ENCODE measurements at regions not wholly inside any gene's neighbourhood (a gene's known extent, or its start where the extent isn't known, plus 50 kb on each side); places are given as distances from the start of the nearest gene placed in this dataset.

DNA sequence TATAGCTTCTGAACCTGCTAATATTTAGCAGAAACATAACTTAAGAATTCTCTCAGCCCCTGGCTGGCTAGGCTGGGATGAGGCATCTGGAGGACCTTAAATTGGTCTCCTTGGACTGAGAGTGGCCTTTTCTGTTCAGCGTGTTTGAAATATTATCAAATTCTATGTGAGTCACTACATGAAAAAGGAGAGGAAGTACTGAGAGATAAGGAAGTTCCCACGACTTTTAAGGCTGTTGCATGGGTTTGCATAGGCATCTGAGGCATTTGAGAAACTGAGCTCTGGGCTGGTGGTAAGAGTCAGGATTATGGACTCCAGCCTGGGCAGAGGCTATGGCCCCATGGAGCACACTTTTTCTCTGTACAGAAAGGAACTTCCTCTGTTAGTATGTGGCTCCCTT is 816.2 kb upstream of the GRAMD2B start:
- no peaks in the 10 kb centered on the region for H3K4me1 Mint-ChIP-seq
- peaks cover 6% of the 10 kb centered on the region for H3K9me3 Mint-ChIP-seq
- WGBS, 2 experiments (ENCODE audit: insufficient coverage in 1 of 2, insufficient read length in 1 of 2) = 75 to 89% methylated on average over 2 of the region's 2 CpGs
- TF ChIP-seq, protein P1, sequence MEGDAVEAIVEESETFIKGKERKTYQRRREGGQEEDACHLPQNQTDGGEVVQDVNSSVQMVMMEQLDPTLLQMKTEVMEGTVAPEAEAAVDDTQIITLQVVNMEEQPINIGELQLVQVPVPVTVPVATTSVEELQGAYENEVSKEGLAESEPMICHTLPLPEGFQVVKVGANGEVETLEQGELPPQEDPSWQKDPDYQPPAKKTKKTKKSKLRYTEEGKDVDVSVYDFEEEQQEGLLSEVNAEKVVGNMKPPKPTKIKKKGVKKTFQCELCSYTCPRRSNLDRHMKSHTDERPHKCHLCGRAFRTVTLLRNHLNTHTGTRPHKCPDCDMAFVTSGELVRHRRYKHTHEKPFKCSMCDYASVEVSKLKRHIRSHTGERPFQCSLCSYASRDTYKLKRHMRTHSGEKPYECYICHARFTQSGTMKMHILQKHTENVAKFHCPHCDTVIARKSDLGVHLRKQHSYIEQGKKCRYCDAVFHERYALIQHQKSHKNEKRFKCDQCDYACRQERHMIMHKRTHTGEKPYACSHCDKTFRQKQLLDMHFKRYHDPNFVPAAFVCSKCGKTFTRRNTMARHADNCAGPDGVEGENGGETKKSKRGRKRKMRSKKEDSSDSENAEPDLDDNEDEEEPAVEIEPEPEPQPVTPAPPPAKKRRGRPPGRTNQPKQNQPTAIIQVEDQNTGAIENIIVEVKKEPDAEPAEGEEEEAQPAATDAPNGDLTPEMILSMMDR (conservative IDR thresholded peaks at IDR 0.05) = no peak
- H3K4me3 ChIP-seq (ENCODE audit: low read length) = no peak overlapping the region
- no peak for DNase-seq
- H3K27me3 ChIP-seq (ENCODE audit: control insufficient read depth, insufficient read depth, low read length, poor library complexity, severe bottlenecking) = no peaks in the 10 kb centered on the region
- H3K4me3 Mint-ChIP-seq = no peak overlapping the region
- no peak overlapping the region for H3K9ac ChIP-seq (ENCODE audit: extremely low read depth, low read length, poor library complexity, severe bottlenecking)
- H3K36me3 Mint-ChIP-seq (ENCODE audit: low read depth) = no peaks in the 10 kb centered on the region
- H3K4me1 ChIP-seq (ENCODE audit: control insufficient read depth, insufficient read depth, low read length) = no peaks in the 10 kb centered on the region
- H3K27ac ChIP-seq (ENCODE audit: low read depth, low read length) = no peak overlapping the region
- no peaks in the 10 kb centered on the region for H3K36me3 ChIP-seq (ENCODE audit: control insufficient read depth, insufficient read depth, low read length)
- no peaks in the 10 kb centered on the region for H3K27me3 Mint-ChIP-seq (ENCODE audit: insufficient read depth)
- H3K27ac Mint-ChIP-seq = no peak overlapping the region
- H3K9me3 ChIP-seq (ENCODE audit: control insufficient read depth, low read length) = no peaks in the 10 kb centered on the region

GRCh38 chr5:125609011-125609410 is 814.2 kb upstream of the GRAMD2B start:
- Histone ChIP-seq H3K4me3 (ENCODE audit: low read length) (no peak overlapping the region), H3K9ac (ENCODE audit: extremely low read depth, low read length, poor library complexity, severe bottlenecking) (no peak overlapping the region), H3K4me1 (ENCODE audit: control insufficient read depth, insufficient read depth, low read length) (no peaks in the 10 kb centered on the region), H3K27ac (ENCODE audit: low read depth, low read length) (no peak overlapping the region), H3K27me3 (ENCODE audit: control insufficient read depth, insufficient read depth, low read length, poor library complexity, severe bottlenecking) (no peaks in the 10 kb centered on the region), H3K36me3 (ENCODE audit: control insufficient read depth, insufficient read depth, low read length) (no peaks in the 10 kb centered on the region), H3K9me3 (ENCODE audit: control insufficient read depth, low read length) (no peaks in the 10 kb centered on the region)
- Mint-ChIP-seq H3K4me3 (no peak overlapping the region), H3K27ac (no peak overlapping the region), H3K36me3 (ENCODE audit: low read depth) (no peaks in the 10 kb centered on the region), H3K9me3 (peaks cover 6% of the 10 kb centered on the region), H3K27me3 (ENCODE audit: insufficient read depth) (no peaks in the 10 kb centered on the region), H3K4me1 (no peaks in the 10 kb centered on the region)
- 91% methylated on average over 1 of the region's 1 CpG; no CpG with 5 or more reads in 1 of the 2 experiments for WGBS, 2 experiments (ENCODE audit: insufficient coverage in 1 of 2, insufficient read length in 1 of 2)
- TF ChIP-seq, protein P1 (conservative IDR thresholded peaks at IDR 0.05) = no peak
- DNase-seq = no peak

- H3K9me3 ChIP-seq (ENCODE audit: control insufficient read depth, low read length) = no peaks in the 10 kb centered on the region
- H3K4me3 ChIP-seq (ENCODE audit: low read length) = no peak overlapping the region
- TF ChIP-seq, protein P1 (conservative IDR thresholded peaks at IDR 0.05) = no peak
- DNase-seq = no peak
- H3K9ac ChIP-seq (ENCODE audit: extremely low read depth, low read length, poor library complexity, severe bottlenecking) = no peak overlapping the region
- Mint-ChIP-seq H3K9me3 (peaks cover 6% of the 10 kb centered on the region), H3K4me3 (no peak overlapping the region), H3K36me3 (ENCODE audit: low read depth) (no peaks in the 10 kb centered on the region), H3K27ac (no peak overlapping the region), H3K27me3 (ENCODE audit: insufficient read depth) (no peaks in the 10 kb centered on the region), H3K4me1 (no peaks in the 10 kb centered on the region)
- no peaks in the 10 kb centered on the region for H3K27me3 ChIP-seq (ENCODE audit: control insufficient read depth, insufficient read depth, low read length, poor library complexity, severe bottlenecking)
- WGBS, 2 experiments (ENCODE audit: insufficient coverage in 1 of 2, insufficient read length in 1 of 2) = 94 to 100% methylated on average over 2 of the region's 2 CpGs
- no peaks in the 10 kb centered on the region for H3K36me3 ChIP-seq (ENCODE audit: control insufficient read depth, insufficient read depth, low read length)
- no peaks in the 10 kb centered on the region for H3K4me1 ChIP-seq (ENCODE audit: control insufficient read depth, insufficient read depth, low read length)
- no peak overlapping the region for H3K27ac ChIP-seq (ENCODE audit: low read depth, low read length)
Observed at GRCh38 chr5:125610892-125611291, 812.3 kb upstream of the GRAMD2B start.
